ENCODE measurements at regions not wholly inside any gene's neighbourhood (a gene's known extent, or its start where the extent isn't known, plus 50 kb on each side); places are given as distances from the start of the nearest gene placed in this dataset.

DNA sequence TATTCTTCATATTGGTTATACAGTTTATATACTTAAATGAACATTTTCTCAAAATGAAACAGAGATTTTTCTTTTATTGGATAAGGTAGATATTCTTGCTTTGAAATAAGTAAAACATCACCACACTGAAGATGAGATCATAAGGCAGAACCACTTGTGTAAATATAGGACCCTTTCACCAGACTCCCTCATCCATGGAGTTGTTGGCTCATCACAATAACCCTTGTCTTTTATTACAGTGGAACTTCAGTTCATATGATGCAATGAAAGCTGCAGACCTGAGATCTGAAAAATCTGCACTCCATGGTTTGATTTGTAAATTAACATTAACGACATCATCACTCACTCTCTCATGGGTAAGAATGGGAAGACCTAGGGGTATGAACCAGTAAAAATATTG lies 51.9 kb upstream of the DBX2 start:
- DNase-seq, result no peak

DNA sequence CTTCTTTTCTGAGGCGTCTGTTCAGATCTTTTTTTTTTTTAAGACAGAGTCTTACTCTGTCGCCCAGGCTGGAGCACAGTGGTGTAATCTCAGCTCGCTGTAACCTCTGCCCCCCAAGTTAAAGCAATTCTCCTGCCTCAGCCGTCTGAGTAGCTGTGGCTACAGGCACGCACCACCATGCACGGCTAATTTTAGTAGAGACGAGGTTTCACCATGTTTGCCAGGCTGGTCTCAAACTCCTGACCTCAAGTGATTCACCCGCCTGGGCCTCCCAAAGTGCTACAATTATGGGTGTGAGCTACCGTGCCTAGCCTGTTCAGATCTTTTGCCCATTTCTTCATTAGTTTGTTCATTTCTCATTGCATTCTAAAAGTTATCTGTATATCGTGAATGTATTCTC lies 55.1 kb upstream of the DBX2 start:
- no peak for DNase-seq

DNA sequence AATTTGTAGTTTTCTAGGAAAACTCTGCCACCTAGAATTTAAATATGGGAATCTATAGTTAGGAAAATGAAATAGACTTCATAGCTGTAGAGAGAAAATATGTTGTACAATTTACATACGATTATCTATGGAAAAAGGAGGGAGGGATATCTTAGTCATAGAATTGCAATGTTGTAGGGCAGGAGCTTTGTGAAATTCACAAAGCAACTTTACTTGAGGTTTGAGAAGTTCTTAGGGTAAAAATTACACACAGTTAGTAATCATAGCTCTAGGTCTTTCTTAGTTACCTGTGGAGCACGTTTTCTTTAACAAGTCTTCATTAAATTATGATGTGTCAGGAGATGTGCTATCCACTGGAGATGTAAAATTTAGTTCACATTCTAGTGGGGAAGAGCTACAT lies 61.4 kb upstream of the DBX2 start:
- DNase-seq, result no peak

DNA sequence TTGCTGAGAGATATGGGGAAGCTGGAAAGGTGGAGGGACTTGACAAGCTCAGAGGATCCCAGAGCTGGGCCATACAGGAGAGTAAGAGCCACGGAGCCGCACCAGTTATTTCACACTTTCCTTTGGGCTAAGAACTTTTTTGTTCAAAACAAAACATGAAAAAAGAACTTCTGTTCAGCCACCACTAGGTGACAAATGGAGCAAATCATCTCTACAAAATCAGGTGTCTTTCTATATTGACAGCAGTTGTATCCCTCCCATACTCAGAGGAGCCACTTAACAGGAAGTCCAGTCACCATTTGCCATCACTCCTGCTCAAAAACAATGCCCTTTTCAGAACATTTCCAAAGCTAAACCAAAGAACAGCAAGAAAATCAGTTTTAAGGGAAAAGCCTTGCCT lies 70.3 kb upstream of the DBX2 start:
- no peak for DNase-seq

DNA sequence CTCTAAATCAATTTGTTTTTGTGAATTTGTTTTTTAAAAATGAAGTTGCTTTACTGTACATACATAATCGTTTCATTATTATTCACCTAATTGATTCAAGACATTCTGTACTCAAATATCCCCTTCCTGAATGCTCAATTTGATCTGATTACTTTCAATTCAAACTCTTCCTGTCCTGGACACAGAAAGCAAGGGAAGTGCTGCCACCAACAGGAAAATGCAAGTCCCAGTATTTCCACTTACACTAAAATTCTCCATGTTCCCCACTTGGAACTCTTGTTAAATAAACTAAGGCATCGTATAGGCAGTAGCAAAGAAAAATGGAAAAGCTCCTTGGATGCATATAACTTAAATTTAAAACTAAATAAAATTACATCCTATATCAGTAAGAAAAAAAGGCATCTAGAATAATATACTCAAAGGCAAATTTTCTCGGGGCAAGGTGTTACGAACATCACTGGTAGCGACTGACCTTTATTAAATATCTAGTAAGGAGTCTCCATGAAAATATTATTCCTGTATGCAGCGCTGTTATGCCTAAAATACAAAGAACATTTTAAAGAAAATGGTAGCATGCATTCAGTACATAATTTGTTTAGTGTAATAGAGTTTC lies 72.0 kb upstream of the DBX2 start:
- no peak for DNase-seq

DNA sequence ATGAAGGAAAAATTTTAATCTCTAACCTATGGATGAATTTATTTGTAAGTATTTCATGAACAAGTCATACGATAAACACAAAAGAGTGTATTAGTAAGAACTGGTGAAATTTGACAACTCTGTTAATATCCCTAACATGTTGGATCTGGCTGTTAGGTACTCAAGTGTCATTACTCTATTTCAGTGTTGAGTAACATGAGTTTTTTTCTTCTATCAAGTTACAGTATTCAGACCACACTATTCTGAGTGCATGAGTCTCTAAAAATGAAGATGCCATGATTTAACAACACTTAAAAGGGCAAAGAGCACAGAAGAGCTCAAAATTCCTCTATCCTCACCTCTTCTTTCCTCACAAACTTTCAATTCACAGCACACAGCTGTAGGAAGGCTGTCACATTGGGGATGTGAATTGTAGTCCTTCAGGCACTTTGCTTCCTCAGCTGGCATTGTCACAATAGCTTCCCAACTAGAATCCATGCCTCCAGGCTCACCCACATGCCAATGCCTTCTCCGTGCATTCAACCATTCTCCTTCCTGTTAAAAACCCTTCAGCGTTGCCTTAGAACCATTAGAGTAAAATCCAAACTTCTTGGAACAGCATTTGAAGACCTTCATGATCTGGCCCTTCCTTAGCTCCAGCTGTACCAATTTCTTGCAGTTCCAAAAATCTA lies 73.7 kb upstream of the DBX2 start:
- no peak for DNase-seq

DNA sequence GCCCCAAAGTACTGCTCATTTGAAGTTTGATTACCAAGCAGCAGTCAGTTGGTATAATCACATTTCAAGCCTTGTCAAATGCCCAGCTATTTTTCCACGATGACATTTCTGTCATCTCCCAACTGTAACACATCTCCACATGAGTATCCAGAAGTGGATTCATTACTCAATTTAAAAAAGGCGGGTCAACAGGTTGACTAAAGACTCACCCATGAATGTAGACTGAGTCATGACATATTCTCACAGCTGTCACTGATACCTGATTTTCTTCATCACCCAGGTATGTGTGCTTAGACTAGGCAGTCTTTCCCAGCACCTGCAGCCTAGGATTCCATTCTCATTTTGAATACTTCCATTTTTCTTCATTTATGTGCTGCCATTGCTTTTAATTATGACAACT lies 75.1 kb upstream of the DBX2 start:
- no peak for DNase-seq

DNA sequence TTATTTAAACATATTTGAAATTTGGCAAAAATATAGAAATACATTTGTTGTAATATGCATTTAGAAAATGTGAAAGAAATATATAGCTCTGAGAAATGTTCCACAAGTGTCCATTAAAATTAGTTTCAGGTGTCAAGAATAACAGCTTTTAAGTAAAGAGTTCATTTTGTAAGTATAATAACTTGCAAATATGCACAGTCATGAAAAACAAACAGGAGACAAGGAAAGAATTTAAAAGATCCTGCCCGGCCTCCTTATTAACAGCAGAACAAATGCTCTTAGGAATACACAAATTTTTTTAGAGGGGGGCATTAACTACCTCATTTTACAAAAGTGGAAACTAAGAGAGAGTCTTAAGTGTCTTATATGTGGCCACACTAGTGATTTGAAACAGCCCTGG lies 77.7 kb upstream of the DBX2 start:
- no peak for DNase-seq

DNA sequence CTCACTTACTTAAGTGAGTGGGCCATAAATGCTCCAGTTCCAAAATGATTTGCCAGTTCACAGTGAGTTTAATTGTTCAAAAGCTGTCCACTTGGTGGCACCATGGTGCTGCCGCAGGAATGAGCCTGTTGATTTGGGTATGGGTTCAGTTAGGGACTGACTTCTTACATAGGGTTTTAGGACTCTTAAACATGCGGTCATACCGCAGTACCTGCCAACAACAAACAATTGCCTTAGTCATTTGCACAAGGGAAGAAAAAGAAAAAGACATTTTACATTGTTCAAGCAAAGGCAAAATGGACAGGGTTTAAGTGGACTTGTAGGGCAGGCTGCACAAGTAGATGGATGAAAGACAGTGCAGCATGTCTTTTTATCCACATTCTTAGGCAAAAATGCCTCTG lies 80.0 kb upstream of the DBX2 start:
- peak; percentile 18 for DNase-seq

DNA sequence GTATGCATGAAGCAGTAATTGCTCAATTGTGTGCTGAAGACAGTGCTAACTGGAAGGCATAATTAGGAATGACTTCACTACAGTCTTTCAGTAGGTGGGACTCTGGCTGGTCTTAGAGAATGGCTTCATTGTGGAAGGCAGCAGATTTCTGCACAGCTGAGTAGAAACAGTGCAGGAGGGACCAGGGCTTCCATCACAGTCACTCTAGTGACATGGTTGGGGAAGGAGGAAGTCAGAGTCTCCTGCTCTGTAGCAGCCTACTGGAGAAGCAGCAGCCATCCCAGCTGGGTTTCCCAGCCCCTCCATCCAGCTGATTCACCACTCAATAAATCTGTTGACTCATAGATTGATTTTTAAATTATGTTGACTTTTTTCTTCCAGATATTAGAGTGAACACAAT lies 80.6 kb upstream of the DBX2 start:
- DNase-seq, result no peak

DNA sequence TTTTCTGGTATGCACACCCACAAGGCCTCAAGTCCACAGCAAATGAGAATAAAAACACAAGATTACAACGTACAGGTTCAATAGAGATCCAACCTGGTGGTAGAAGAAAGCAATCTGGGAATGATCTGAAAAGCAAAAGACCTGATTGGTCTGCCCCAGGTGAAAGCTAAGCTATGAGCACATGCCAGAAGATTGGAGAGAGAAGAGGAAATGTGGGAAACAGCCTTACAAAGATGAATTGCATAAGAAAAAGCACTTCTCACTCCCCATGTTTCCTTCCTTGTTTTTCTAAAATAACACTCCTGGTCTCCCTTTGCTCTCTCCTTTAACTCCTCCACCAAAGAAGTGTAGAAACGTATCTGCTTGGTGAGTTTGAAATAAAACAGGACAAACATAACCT lies 77.3 kb upstream of the ANO6 start:
- no peak for DNase-seq

DNA sequence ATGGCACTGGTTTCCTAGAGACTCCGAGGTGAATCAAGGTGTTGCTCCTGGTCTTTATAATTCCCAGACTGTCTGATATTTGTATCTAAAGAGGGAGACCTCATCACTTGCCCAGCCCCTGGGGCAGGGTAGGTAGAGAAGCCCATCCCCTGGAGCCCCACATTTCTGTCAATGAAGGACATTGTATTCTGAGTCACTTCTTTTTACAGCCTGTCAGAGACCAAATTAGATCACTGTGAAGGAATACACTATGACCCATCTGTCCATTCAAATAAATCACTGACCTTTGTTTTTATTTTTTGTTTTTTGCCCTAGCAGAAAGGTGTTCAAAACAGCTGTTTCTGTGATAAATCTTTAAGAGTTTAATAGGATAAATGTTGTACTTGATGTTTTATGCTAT lies 67.9 kb upstream of the ANO6 start:
- DNase-seq, result no peak

DNA sequence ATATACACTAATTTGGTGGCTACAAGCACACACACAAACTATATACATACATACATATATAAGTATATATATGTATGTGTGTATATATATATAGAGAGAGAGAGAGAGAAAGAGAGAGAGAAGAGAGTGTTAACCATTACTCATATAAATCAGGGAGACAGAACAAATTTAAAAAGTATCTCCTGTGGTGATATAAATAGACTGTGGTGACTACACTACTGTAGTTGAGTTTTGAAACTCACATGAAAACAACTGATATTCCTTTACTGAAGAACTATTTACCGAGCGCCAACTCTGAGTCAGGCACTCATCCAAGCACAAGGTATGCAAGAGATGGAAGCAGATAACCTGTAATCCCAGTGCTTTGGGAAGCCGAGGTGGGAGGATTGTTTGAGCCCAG lies 67.3 kb upstream of the ANO6 start:
- no peak for DNase-seq

DNA sequence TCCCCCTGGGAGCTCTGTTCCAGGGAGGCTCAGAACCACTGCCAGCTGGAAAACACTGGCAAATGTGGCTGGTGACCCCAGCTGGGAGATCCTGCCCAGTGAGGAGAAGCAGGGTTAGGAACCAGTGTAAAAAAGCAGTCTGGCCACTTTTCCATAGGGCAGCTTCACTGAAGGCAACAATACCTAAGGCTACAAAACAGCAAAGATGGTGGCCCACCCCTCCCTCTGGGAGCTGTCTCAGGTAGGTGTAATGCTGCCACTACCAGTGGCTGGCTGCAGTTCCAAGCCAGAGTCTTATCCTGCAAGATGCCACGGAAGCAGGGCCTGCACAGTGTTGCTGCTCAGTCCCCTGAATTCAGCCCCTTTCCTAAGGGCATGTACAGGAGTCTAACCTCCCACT lies 50.6 kb upstream of the ANO6 start:
- DNase-seq, result no peak

DNA sequence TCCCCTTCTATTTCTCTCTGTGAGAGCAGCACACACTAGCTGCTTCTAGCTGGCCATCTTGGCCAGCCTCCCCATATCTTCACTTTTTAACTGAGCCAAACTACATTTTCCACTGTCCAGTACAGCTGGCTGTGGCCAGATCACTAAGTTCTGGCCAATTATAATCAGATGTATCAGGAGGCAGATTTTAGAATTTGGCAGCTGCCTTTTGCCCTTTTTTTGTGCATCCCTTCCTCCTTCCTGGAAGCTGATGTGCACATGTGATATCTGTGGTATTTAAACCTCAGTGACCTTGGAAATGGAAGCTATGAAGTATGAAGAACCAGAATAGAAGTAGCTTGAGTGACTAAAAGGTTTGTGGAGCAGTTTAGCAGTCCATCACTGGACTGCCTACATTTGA lies 49.8 kb upstream of the ANO6 start:
- no peak for DNase-seq
